A673 (cell line): ENCODE measurements at regions not wholly inside any gene's neighbourhood (a gene's known extent, or its start where the extent isn't known, plus 50 kb on each side); places are given as distances from the start of the nearest gene placed in this dataset.

Experiments used
- BruUV-seq: library from RNA; stranded (reverse); fragments of 400-500 nt; replicated peaks from 2 replicates; lab custom pipeline; 2021; lab: Mats Ljungman, UMichigan
- CTCF ChIA-PET: fragments of 300-600 bp; sonication (Branson Sonifier 250); formaldehyde crosslinking; loops from one replicate; lab custom pipeline; 2022; ENCODE audit warnings: antibody characterized with exemption; lab: Charles Lee
- POLR2A ChIA-PET: fragments of 300-600 bp; sonication (Branson Sonifier 250); formaldehyde crosslinking; loops from one replicate; lab custom pipeline; 2022; ENCODE audit warnings: antibody characterized with exemption; ENCODE audit not compliant: low non-redundant PET; lab: Charles Lee
- DNase-seq: peaks from one replicate; pipeline ENCODE4 v3.0.0-alpha.2; 2015; ENCODE audit warnings: low spot score
- H3K27ac ChIP-seq: fragments of 200-600 bp; sonication (generic); 2 replicates; pipeline ENCODE4 v1.5.1; 2016; ENCODE audit warnings: mixed run types, low read depth, mild to moderate bottlenecking, mixed read lengths, antibody characterized with exemption, low read length; ENCODE audit not compliant: poor library complexity, severe bottlenecking
- H3K27me3 ChIP-seq: fragments of 200-600 bp; sonication (generic); replicated peaks from 2 replicates; pipeline ENCODE4 v1.6.1; 2017; ENCODE audit warnings: mixed run types, low read depth, mild to moderate bottlenecking, mixed read lengths, antibody characterized with exemption, low read length; ENCODE audit not compliant: insufficient read depth, poor library complexity
- H3K36me3 ChIP-seq: fragments of 200-600 bp; sonication (generic); 2 replicates; pipeline ENCODE4 v1.6.1; 2016; ENCODE audit warnings: mixed run types, mild to moderate bottlenecking, mixed read lengths, antibody characterized with exemption, low read length; ENCODE audit not compliant: insufficient read depth, poor library complexity, severe bottlenecking
- H3K4me1 ChIP-seq: fragments of 200-600 bp; sonication (generic); 2 replicates; pipeline ENCODE4 v1.6.1; 2017; ENCODE audit warnings: mixed run types, mild to moderate bottlenecking, mixed read lengths, antibody characterized with exemption, low read length; ENCODE audit not compliant: insufficient read depth, poor library complexity, severe bottlenecking
- H3K4me3 ChIP-seq: fragments of 200-600 bp; sonication (generic); 2 replicates; pipeline ENCODE4 v1.5.1; 2016; ENCODE audit warnings: low read depth, mixed run types, mild to moderate bottlenecking, mixed read lengths, low read length; ENCODE audit not compliant: poor library complexity, severe bottlenecking
- H3K9me3 ChIP-seq: fragments of 200-600 bp; sonication (generic); 2 replicates; pipeline ENCODE4 v1.6.1; 2016; ENCODE audit warnings: mixed run types, low read depth, mild to moderate bottlenecking, mixed read lengths, antibody characterized with exemption, low read length; ENCODE audit not compliant: poor library complexity, severe bottlenecking
- EZH2 ChIP-seq: fragments of 200-600 bp; sonication (generic); IDR thresholded peaks from 2 replicates; pipeline ENCODE4 v1.6.1; 2017; ENCODE audit warnings: borderline replicate concordance, low read depth, mild to moderate bottlenecking, mixed read lengths, antibody characterized with exemption, low read length; ENCODE audit not compliant: poor library complexity, severe bottlenecking
- intact Hi-C: fragments of 100-400 bp; cut with micrococcal nuclease; formaldehyde crosslinking; loops from one replicate; pipeline ENCODE4 v1.10.0; 2022; ENCODE audit not compliant: unreplicated experiment
- TF ChIP-seq, protein P1 (sequence below): fragments of 300-800, 200-600 bp; sonication (generic); conservative IDR thresholded peaks from 2 replicates; pipeline ENCODE4 v1.5.1; 2017; ENCODE audit warnings: low read depth, mild to moderate bottlenecking, antibody characterized with exemption, low read length, moderate library complexity, mixed read lengths

- TF ChIP-seq, protein P1, sequence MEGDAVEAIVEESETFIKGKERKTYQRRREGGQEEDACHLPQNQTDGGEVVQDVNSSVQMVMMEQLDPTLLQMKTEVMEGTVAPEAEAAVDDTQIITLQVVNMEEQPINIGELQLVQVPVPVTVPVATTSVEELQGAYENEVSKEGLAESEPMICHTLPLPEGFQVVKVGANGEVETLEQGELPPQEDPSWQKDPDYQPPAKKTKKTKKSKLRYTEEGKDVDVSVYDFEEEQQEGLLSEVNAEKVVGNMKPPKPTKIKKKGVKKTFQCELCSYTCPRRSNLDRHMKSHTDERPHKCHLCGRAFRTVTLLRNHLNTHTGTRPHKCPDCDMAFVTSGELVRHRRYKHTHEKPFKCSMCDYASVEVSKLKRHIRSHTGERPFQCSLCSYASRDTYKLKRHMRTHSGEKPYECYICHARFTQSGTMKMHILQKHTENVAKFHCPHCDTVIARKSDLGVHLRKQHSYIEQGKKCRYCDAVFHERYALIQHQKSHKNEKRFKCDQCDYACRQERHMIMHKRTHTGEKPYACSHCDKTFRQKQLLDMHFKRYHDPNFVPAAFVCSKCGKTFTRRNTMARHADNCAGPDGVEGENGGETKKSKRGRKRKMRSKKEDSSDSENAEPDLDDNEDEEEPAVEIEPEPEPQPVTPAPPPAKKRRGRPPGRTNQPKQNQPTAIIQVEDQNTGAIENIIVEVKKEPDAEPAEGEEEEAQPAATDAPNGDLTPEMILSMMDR, result no peak
- TF ChIP-seq EZH2, result no peak
- H3K4me3 ChIP-seq, result no peak overlapping the region
- intact Hi-C loops, result no loop called here
- no peaks in the 10 kb centered on the region for H3K27me3 ChIP-seq
- no peaks in the 10 kb centered on the region for H3K4me1 ChIP-seq
- ChIA-PET CTCF (no interaction called here), POLR2A (no interaction called here)
- no peaks in the 10 kb centered on the region for H3K36me3 ChIP-seq
- no TSS peak for BruUV-seq
- H3K27ac ChIP-seq, result no peak overlapping the region
- no peaks in the 10 kb centered on the region for H3K9me3 ChIP-seq
- no peak for DNase-seq
These were observed 1008.4 kb downstream of the SLC6A15 start for GRCh38 chr12:83904175-83904574.

DNA sequence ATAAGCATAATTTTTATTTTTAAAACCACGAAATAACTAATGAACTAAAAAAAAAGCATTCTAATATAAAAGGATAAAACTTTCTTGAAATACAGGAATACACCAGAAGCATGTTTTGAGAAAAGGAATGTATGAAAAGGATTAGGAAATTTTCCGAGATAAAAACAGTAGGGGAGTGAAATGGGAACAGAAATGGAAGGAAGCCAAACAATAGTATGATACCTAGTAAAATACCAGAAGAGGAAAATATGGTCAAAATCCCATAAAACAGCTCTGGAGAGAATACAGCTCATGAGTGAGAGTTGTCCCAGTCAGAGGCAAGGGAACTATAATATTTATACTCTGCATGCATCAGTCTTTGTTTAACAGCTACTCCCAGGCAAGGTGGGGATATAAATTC lies 1016.2 kb downstream of the SLC6A15 start:
- no TSS peak for BruUV-seq
- H3K9me3 ChIP-seq, result no peaks in the 10 kb centered on the region
- H3K27ac ChIP-seq, result no peak overlapping the region
- ChIA-PET CTCF (no interaction called here), POLR2A (no interaction called here)
- DNase-seq, result no peak
- no peaks in the 10 kb centered on the region for H3K27me3 ChIP-seq
- no peaks in the 10 kb centered on the region for H3K36me3 ChIP-seq
- TF ChIP-seq EZH2, result no peak
- TF ChIP-seq, protein P1, result no peak
- intact Hi-C loops, result no loop called here
- H3K4me3 ChIP-seq, result no peak overlapping the region
- no peaks in the 10 kb centered on the region for H3K4me1 ChIP-seq

DNA sequence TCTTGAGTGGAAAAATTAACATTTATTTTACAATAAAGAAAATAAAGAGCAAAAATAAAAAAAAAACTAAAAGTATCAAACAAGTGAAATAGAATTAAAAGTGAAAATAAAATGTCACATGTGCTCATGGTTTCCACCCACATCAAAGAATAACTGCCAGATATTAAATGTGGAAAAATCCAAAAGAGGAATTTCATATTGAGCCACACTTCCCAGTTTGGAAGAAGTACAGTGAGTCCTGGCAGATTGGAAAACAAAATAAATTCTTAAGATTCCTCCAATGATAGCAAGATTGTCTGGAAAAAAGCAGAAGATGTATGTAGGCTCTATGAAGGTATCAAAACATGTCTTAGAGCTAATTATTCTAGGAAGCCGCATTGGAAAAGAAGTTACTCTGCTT lies 1019.5 kb downstream of the SLC6A15 start:
- H3K9me3 ChIP-seq, result peaks cover 4% of the 10 kb centered on the region
- no peaks in the 10 kb centered on the region for H3K27me3 ChIP-seq
- TF ChIP-seq EZH2, result no peak
- TF ChIP-seq, protein P1, result no peak
- intact Hi-C loops, result no loop called here
- no peaks in the 10 kb centered on the region for H3K4me1 ChIP-seq
- ChIA-PET POLR2A (no interaction called here), CTCF (no interaction called here)
- BruUV-seq, result no TSS peak
- no peak overlapping the region for H3K27ac ChIP-seq
- no peaks in the 10 kb centered on the region for H3K36me3 ChIP-seq
- H3K4me3 ChIP-seq, result no peak overlapping the region
- DNase-seq, result no peak
